ENCODE measurements at regions not wholly inside any gene's neighbourhood (a gene's known extent, or its start where the extent isn't known, plus 50 kb on each side); places are given as distances from the start of the nearest gene placed in this dataset.

GRCh38 chr1:220455559-220455958, 72.4 kb upstream of the MARK1 start:
- DNase-seq: peak in 1 of 2 donors; percentile 11
- ATAC-seq (ENCODE audit: low FRiP score in 2 of 2): no peak
- Histone ChIP-seq H3K36me3 (no peaks in the 10 kb centered on the region), H3K27me3 (no peaks in the 10 kb centered on the region), H3K27ac (no peak overlapping the region), H3K4me1 (peaks cover 0 to 4% (median 0%) of the 10 kb centered on the region in 4 donors), H3K4me3 (no peak overlapping the region), H3K9me3 (no peaks in the 10 kb centered on the region)
- no peak for TF ChIP-seq EP300 (IDR thresholded peaks at IDR 0.05)
- TF ChIP-seq POLR2AphosphoS5 (IDR thresholded peaks at IDR 0.05): no peak
- no peak for TF ChIP-seq CTCF (IDR thresholded peaks at IDR 0.05)
- TF ChIP-seq POLR2A (IDR thresholded peaks at IDR 0.05): no peak
- WGBS, 2 donors: 81 to 86% methylated on average over 7 of the region's 7 CpGs

DNA sequence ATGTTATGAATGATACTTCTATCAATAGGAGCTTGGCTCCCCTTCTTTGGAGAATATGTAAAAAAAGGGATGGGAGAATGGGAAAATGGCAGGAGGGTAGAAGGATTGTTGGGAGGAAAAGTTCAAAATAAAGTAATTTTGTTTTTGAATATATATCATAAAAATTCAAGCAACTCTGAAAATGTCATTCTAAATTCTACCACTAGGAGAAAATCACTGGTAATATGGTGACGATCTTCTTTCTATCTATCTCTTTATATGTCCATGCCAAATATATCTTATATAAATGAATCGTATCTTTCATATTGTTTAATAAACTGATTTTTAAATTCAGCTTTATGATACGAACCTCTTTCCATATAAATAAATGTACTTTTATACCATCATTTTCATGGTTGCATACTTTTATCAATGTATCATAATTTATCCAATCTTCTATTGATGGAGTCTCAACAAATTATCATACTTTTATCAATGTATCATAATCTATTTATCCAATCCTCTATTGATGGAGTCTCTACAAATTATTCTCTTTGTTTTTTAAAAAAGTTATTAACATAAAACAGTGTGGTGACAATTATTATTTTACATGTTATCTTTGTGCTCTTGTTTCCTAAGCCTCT, 73.7 kb upstream of the MARK1 start:
- ATAC-seq (ENCODE audit: low FRiP score in 2 of 2): no peak
- TF ChIP-seq POLR2A (IDR thresholded peaks at IDR 0.05) (no peak), CTCF (IDR thresholded peaks at IDR 0.05) (no peak)

DNA sequence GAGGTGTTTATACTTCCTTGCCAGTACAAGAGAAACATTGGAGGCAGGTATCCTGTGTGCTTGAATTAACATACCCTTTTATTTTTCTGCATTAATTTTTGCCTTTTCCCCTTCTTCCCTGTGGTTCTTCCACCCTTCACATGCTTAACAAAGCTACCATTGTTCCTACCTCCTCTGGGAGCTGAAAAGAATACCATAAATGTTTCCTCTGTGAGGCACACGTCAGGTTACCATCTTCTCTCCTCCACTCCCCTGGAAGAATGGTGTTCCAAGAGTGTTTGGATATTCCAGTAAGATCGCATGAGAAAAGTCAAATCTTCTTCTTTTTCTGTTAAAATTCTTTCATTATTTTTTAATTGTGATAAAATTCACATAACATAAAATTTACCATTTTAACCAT, 74.6 kb upstream of the MARK1 start:
- Histone ChIP-seq H3K36me3 (no peaks in the 10 kb centered on the region), H3K27me3 (no peaks in the 10 kb centered on the region), H3K4me1 (peaks cover 0 to under 1% (median 0%) of the 10 kb centered on the region in 4 donors), H3K4me3 (no peak overlapping the region), H3K27ac (no peak overlapping the region), H3K9me3 (no peaks in the 10 kb centered on the region)
- TF ChIP-seq POLR2A (IDR thresholded peaks at IDR 0.05) (no peak), CTCF (IDR thresholded peaks at IDR 0.05) (no peak), EP300 (IDR thresholded peaks at IDR 0.05) (no peak), POLR2AphosphoS5 (IDR thresholded peaks at IDR 0.05) (no peak)
- WGBS, 2 donors: 89 to 90% methylated on average over 2 of the region's 2 CpGs
- DNase-seq: no peak
- no peak for ATAC-seq (ENCODE audit: low FRiP score in 2 of 2)

More for the DNA sequence above, 73.7 kb upstream of the MARK1 start:
- Histone ChIP-seq H3K9me3 (no peaks in the 10 kb centered on the region), H3K27ac (no peak overlapping the region), H3K4me1 (peaks cover 0 to 4% (median 0%) of the 10 kb centered on the region in 4 donors), H3K4me3 (no peak overlapping the region), H3K36me3 (no peaks in the 10 kb centered on the region), H3K27me3 (no peaks in the 10 kb centered on the region)
- WGBS, 2 donors: 87 to 92% methylated on average over 3 of the region's 3 CpGs
- DNase-seq: no peak

- Histone ChIP-seq H3K4me1 (no peaks in the 10 kb centered on the region), H3K27ac (no peak overlapping the region), H3K9me3 (no peaks in the 10 kb centered on the region), H3K27me3 (no peaks in the 10 kb centered on the region), H3K36me3 (no peaks in the 10 kb centered on the region), H3K4me3 (no peak overlapping the region)
- ATAC-seq (ENCODE audit: low FRiP score in 2 of 2) (no peak), DNase-seq (no peak)
- 27 to 30% methylated on average over 4 of the region's 4 CpGs for WGBS, 2 donors
- no peak for TF ChIP-seq POLR2AphosphoS5 (IDR thresholded peaks at IDR 0.05)
- TF ChIP-seq EP300 (IDR thresholded peaks at IDR 0.05): no peak
- TF ChIP-seq CTCF (IDR thresholded peaks at IDR 0.05): no peak
- TF ChIP-seq POLR2A (IDR thresholded peaks at IDR 0.05): no peak
Measured at GRCh38 chr1:220451532-220451931, 76.4 kb upstream of the MARK1 start.

DNA sequence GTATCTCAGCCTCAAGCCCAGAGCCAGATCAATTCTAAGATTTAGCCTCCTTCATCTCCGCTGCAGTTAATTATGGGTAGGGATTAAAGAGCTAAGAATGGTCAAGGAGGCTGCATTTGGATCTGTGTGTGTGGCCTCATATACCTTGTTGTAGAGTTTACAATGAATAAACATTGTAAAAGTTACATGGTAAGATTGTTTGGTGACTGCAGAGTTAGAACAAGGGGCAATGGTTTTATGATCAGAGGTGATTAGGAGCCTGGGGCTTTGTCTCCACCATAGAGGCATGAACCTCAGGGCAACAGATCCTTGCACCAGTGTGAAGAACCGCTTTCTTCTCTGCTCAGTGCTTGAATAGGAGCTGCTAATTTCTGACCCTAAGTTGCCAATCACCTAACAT, 77.0 kb upstream of the MARK1 start:
- H3K27me3 ChIP-seq: no peaks in the 10 kb centered on the region
- TF ChIP-seq CTCF (IDR thresholded peaks at IDR 0.05) (no peak), EP300 (IDR thresholded peaks at IDR 0.05) (no peak), POLR2A (IDR thresholded peaks at IDR 0.05) (no peak), POLR2AphosphoS5 (IDR thresholded peaks at IDR 0.05) (no peak)
- H3K27ac ChIP-seq: no peak overlapping the region
- no peaks in the 10 kb centered on the region for H3K36me3 ChIP-seq
- 45 to 73% methylated on average over 2 of the region's 2 CpGs for WGBS, 2 donors
- no peak overlapping the region for H3K4me3 ChIP-seq
- H3K9me3 ChIP-seq: no peaks in the 10 kb centered on the region
- ATAC-seq (ENCODE audit: low FRiP score in 2 of 2) (no peak), DNase-seq (no peak)
- H3K4me1 ChIP-seq: no peaks in the 10 kb centered on the region

All from upper lobe of left lung (tissue), 6 donors.